Stomach smooth muscle (tissue), 2 donors: ENCODE measurements at regions not wholly inside any gene's neighbourhood (a gene's known extent, or its start where the extent isn't known, plus 50 kb on each side); places are given as distances from the start of the nearest gene placed in this dataset.

Experiments used
- H3K27ac ChIP-seq: one replicate; pipeline ENCODE4 v1.7.0; 2013; ENCODE audit warnings: mild to moderate bottlenecking, low read length, inconsistent platforms
- H3K27me3 ChIP-seq, 2 donors: one replicate each; pipeline ENCODE4 v1.7.0; 2013; ENCODE audit warnings: low read length in 2 of 2; ENCODE audit not compliant: insufficient read depth in 2 of 2, control insufficient read depth in 1 of 2
- H3K36me3 ChIP-seq, 2 donors: one replicate each; pipeline ENCODE4 v1.7.0; 2013; ENCODE audit warnings: low read length in 2 of 2; ENCODE audit not compliant: control insufficient read depth in 2 of 2, insufficient read depth in 2 of 2
- H3K4me1 ChIP-seq: one replicate; pipeline ENCODE4 v1.7.0; 2013; ENCODE audit warnings: low read length; ENCODE audit not compliant: control insufficient read depth, insufficient read depth
- H3K4me3 ChIP-seq, 2 donors: one replicate each; pipeline ENCODE4 v1.7.0; 2013; ENCODE audit warnings: low read length in 2 of 2
- H3K9ac ChIP-seq, 2 donors: one replicate each; pipeline ENCODE4 v1.7.0; 2013; ENCODE audit warnings: low read length in 2 of 2, mild to moderate bottlenecking in 1 of 2
- H3K9me3 ChIP-seq, 2 donors: one replicate each; pipeline ENCODE4 v1.7.0; 2013; ENCODE audit warnings: low read length in 2 of 2; ENCODE audit not compliant: control insufficient read depth in 2 of 2
- donor health status: healthy.
- donor health status: Pancreatic carcinoma.

DNA sequence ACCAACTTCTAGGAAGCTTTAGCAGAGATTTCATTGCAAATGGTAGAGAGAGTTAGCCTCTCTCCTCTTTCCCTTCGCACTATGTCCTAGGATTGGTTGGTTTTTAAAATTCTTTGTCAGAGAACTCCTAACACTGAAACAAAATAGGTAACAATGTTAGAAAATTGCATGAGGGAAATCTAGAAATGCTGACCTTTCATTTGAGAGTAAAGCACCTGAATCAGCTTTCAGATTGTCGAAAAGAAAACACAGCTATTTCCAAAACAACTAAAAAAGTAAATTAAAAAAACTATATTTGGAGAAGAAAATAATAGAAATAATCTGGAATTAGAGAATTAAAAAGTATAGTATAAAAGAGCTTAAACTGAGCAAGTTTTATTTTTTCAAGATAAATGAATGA, 108.1 kb upstream of the GK2 start:
- no peak overlapping the region for H3K27ac ChIP-seq

DNA sequence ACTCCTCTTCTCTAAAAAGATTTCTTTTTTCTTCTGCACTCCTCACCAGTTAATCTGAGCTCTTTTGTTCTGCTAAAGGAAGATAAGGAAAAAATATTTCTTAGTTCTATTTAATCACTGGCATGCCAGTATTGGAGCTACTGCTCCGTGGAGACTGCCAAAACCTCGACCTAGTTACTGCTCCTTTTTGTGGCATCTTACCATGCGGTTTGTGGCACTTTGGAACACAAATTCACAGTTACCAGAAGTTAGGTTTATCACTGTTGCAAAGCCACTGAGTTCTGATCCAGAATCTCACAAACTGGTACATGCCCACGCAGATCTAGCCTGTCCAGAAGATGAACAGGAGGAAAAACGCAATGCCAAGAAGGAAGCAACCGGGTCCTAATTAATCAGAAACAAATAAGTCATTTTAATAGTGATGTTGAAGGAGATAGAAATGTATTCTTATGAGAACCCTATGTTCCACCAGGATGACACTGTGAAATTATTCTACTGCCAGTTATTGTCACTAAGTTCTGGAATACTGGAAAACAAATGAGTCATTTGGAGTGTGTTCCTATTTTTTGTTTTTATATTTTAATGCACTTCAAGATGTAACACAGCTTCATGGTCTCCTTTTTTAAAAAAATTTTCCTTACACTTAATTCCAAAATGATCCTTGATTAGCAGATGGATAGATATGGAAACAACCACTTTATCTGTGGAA, 106.7 kb upstream of the GK2 start:
- H3K27ac ChIP-seq, result no peak overlapping the region
- no peaks in the 10 kb centered on the region for H3K36me3 ChIP-seq
- no peaks in the 10 kb centered on the region for H3K9me3 ChIP-seq
- H3K4me1 ChIP-seq, result peaks cover 4% of the 10 kb centered on the region
- H3K9ac ChIP-seq, result no peak overlapping the region
- H3K4me3 ChIP-seq, result no peak overlapping the region
- no peaks in the 10 kb centered on the region for H3K27me3 ChIP-seq

More for the DNA sequence above, 108.1 kb upstream of the GK2 start:
- peaks cover 4% of the 10 kb centered on the region for H3K4me1 ChIP-seq
- no peaks in the 10 kb centered on the region for H3K9me3 ChIP-seq
- no peak overlapping the region for H3K9ac ChIP-seq
- no peak overlapping the region for H3K4me3 ChIP-seq
- H3K36me3 ChIP-seq, result no peaks in the 10 kb centered on the region
- H3K27me3 ChIP-seq, result no peaks in the 10 kb centered on the region

DNA sequence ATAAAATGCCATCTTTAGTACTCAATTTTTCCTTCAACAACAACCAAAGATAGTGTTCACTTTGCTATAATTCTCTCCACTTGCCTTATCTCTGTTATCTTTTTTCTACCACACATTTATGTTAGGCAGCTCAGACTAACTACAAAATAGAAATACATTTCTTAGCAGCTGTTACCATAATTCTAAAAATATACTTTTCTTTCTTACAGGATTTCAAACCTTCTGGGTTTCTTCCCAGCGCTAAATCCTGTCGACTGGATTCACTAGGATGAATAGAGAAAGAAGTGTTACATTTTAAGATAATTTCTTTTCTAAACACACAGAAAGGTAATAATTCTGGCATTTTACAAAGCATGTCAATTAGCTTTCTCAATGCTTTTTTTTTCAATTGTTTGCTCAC, 105.5 kb upstream of the GK2 start:
- H3K27ac ChIP-seq, result no peak overlapping the region
- no peaks in the 10 kb centered on the region for H3K27me3 ChIP-seq
- no peak overlapping the region for H3K4me3 ChIP-seq

DNA sequence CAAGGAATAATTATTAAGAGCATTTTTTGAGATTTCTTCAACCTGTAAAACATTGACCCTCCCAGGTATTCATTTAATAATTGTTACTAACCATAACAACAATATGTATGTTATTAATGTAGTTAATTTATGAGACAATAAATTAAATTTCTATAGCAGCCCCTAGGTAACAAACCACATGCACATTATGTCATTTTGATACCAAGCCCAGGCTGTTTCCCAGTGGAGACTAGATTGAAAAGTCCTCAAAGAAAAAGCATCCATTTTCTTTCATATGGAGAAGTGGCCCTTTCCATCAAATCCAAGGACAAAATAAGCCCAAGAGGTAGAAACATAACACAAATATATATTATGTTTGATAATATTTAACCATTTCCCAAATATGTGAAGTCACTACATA, 104.3 kb upstream of the GK2 start:
- Histone ChIP-seq H3K9ac (no peak overlapping the region), H3K9me3 (no peaks in the 10 kb centered on the region), H3K4me1 (peaks cover 4% of the 10 kb centered on the region), H3K27ac (no peak overlapping the region), H3K36me3 (no peaks in the 10 kb centered on the region), H3K4me3 (no peak overlapping the region), H3K27me3 (no peaks in the 10 kb centered on the region)

More for the DNA sequence above, 105.5 kb upstream of the GK2 start:
- no peaks in the 10 kb centered on the region for H3K36me3 ChIP-seq
- H3K9ac ChIP-seq, result no peak overlapping the region
- peaks cover 4% of the 10 kb centered on the region for H3K4me1 ChIP-seq
- H3K9me3 ChIP-seq, result no peaks in the 10 kb centered on the region

DNA sequence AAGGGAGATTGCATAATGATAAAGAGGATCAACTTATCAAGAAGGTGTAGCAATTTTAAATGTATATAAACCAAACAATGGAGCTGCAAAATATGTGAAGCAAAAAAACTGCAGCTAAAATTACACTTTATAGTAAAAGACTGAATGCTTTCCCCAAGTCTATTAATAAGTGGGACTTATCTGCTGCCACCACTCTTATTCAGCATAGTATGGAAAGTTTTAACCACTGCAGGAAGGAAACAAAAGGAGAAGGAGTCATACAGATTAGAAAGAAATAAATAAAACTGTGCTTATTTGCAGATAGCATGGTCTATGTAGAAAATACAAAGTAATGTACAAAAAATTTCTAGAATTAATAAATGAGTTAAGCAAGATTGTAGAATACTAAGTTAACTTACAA, 94.1 kb upstream of the GK2 start:
- H3K27me3 ChIP-seq, result no peaks in the 10 kb centered on the region
- no peak overlapping the region for H3K9ac ChIP-seq
- H3K9me3 ChIP-seq, result no peaks in the 10 kb centered on the region
- H3K27ac ChIP-seq, result no peak overlapping the region
- no peaks in the 10 kb centered on the region for H3K4me1 ChIP-seq
- no peaks in the 10 kb centered on the region for H3K36me3 ChIP-seq
- H3K4me3 ChIP-seq, result no peak overlapping the region

DNA sequence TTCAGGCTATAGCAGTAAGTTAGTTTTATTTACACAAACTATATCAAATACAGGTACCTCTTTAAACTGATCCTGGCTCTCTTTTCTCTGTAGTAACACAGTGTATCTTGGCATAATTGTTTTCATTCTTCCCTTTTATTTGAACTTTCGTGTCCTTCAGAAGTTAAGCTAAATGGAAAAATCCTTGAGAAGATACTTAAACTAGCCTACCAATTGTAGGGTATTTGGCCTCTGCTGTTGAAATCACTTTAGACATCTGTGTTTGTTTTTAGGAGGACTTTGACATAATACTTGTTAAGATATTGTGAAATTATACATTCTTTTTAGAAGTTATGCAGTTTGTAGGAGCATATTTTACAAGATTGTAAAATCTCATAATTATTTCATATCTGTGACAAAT, 90.3 kb upstream of the GK2 start:
- no peaks in the 10 kb centered on the region for H3K27me3 ChIP-seq
- H3K27ac ChIP-seq, result no peak overlapping the region
- H3K36me3 ChIP-seq, result no peaks in the 10 kb centered on the region
- H3K4me1 ChIP-seq, result no peaks in the 10 kb centered on the region
- H3K9ac ChIP-seq, result no peak overlapping the region
- no peaks in the 10 kb centered on the region for H3K9me3 ChIP-seq
- no peak overlapping the region for H3K4me3 ChIP-seq

DNA sequence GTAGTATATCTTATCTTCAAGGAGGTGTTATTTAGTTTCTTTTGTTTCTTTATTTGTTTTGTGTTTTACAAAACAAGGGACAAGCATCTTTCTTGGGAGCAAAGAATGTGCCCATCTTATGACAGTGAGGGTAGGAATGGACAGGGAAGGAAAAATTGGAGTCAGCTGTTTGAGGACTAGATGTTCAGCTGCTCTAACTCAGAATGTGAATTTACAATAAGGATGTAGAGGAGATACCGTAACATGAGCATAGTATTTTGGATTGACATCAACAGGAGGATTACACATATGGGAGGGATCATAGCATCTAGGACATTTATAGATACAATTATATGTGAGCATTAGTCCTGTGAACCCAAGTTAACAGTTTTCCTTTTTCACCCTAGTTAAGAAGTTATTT, 89.0 kb upstream of the GK2 start:
- H3K27ac ChIP-seq, result no peak overlapping the region
- H3K4me3 ChIP-seq, result no peak overlapping the region
- no peaks in the 10 kb centered on the region for H3K36me3 ChIP-seq
- H3K4me1 ChIP-seq, result no peaks in the 10 kb centered on the region
- H3K27me3 ChIP-seq, result no peaks in the 10 kb centered on the region
- no peaks in the 10 kb centered on the region for H3K9me3 ChIP-seq
- H3K9ac ChIP-seq, result no peak overlapping the region

DNA sequence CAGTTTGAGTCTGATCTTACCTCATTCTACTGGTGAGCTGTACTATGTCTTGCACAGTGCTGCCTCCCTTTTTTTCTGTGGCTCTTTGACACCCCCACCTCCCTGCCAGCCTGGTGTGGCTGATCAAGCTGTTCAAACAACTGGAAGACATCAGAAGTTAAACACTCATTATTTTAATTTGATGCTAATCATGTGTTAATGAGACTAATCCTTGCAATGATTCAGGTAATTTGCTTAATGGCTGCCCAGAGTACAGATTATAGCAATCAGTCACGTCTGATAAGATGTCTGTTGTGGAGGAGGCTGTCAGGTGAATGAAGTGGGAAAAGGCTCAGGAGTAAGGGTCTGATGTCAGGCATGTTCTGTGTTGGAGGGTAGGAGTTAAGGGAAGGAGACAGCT, 87.4 kb upstream of the GK2 start:
- no peaks in the 10 kb centered on the region for H3K9me3 ChIP-seq
- no peak overlapping the region for H3K9ac ChIP-seq
- H3K36me3 ChIP-seq, result no peaks in the 10 kb centered on the region
- no peak overlapping the region for H3K27ac ChIP-seq
- H3K27me3 ChIP-seq, result no peaks in the 10 kb centered on the region
- no peaks in the 10 kb centered on the region for H3K4me1 ChIP-seq
- H3K4me3 ChIP-seq, result no peak overlapping the region

DNA sequence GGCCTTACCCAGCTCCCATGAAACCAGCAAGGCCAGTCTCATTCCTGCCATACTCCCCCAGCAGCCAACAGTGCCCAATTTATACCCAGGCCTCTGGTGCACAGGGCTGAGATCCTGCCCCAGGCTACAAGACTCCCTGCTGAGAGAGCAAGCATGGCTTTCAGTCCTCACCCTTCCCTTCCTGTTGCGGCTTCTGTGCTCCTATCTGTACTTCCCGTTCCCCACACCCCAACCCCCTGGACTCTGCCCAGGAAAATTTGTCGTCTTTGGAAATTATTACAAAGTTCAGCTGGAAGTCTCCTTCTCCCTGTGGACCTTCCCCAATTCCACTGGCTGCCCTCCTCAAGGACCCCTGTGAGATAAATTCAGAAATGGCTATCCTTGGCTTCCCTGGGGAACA, 84.1 kb upstream of the GK2 start:
- Histone ChIP-seq H3K27ac (no peak overlapping the region), H3K4me1 (no peaks in the 10 kb centered on the region), H3K27me3 (no peaks in the 10 kb centered on the region), H3K36me3 (no peaks in the 10 kb centered on the region), H3K4me3 (no peak overlapping the region), H3K9me3 (no peaks in the 10 kb centered on the region), H3K9ac (no peak overlapping the region)

DNA sequence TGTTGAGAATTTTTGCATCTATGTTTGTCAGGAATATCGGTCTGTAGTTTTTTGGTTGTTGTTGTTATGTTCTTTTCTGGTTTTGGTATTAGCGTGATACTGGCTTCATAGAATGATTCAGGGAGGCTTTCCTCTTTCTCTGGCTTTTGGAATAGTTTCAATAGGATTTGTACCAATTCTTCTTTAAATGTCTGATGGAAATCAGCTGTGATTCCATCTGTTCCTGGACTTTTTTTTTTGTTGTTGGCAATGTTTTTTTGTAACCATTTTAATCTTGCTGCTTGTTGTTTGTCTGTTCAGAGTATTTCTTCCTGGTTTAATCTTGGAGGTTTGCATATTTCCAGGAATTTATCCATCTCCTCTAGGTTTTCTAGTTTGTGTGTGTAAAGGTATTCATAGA, 81.5 kb upstream of the GK2 start:
- Histone ChIP-seq H3K36me3 (no peaks in the 10 kb centered on the region), H3K9me3 (no peaks in the 10 kb centered on the region), H3K9ac (no peak overlapping the region), H3K4me1 (no peaks in the 10 kb centered on the region), H3K27ac (no peak overlapping the region), H3K4me3 (no peak overlapping the region), H3K27me3 (no peaks in the 10 kb centered on the region)

DNA sequence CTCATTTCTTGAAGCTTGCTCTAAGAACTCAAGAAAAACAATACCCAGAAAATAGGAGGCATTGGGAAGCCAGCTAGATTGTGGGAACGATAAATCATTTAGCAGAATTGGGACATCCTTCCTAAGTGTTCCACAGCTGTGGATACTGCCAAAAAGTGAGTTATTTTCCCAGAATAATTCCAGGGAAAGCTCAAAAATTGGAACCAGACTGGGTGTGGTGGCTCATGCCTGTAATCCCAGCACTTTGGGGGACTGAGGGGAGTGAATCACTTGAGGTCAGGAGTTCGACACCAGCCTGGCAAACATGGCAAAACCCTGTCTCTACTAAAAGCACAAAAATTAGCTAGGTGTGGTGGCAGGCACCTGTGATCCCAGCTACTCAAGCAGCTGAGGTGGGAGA, 68.2 kb upstream of the GK2 start:
- Histone ChIP-seq H3K27ac (no peak overlapping the region), H3K36me3 (no peaks in the 10 kb centered on the region), H3K27me3 (no peaks in the 10 kb centered on the region), H3K4me1 (no peaks in the 10 kb centered on the region), H3K9me3 (no peaks in the 10 kb centered on the region), H3K4me3 (no peak overlapping the region), H3K9ac (no peak overlapping the region)
